ENCODE measurements at regions not wholly inside any gene's neighbourhood (a gene's known extent, or its start where the extent isn't known, plus 50 kb on each side); places are given as distances from the start of the nearest gene placed in this dataset.

GRCh38 chr7:130996833-130997231 is 262.8 kb upstream of the KLF14 start:
- Mint-ChIP-seq H3K27ac (peak overlapping the region; percentile 85), H3K4me1 (peaks cover 42 to 68% of the 10 kb centered on the region in 2 donors), H3K36me3 (peaks cover 16 to 33% of the 10 kb centered on the region in 2 donors), H3K27me3 (no peaks in the 10 kb centered on the region), H3K9me3 (no peaks in the 10 kb centered on the region), H3K4me3 (peak overlapping the region; percentile 20 to 47)
- peak; percentile 75 to 78 for ATAC-seq (replicated peaks)
- DNase-seq, result no peak

- no peak for DNase-seq
- peak overlapping the region; percentile 40 to 49 for H3K4me3 Mint-ChIP-seq
- peaks cover 41 to 66% of the 10 kb centered on the region in 2 donors for H3K4me1 Mint-ChIP-seq
- H3K27me3 Mint-ChIP-seq, result no peaks in the 10 kb centered on the region
- peak; percentile 40 to 50 for ATAC-seq (replicated peaks)
- H3K27ac Mint-ChIP-seq, result peak overlapping the region; percentile 96
- H3K36me3 Mint-ChIP-seq, result peaks cover 12 to 35% of the 10 kb centered on the region in 2 donors
- H3K9me3 Mint-ChIP-seq, result no peaks in the 10 kb centered on the region
Observed at GRCh38 chr7:130998993-130999602, 265.1 kb upstream of the KLF14 start.

GRCh38 chr7:130999926-131000325 is 265.9 kb upstream of the KLF14 start:
- ATAC-seq (replicated peaks), result no peak
- Mint-ChIP-seq H3K4me1 (peaks cover 40 to 66% of the 10 kb centered on the region in 2 donors), H3K27me3 (no peaks in the 10 kb centered on the region), H3K27ac (no peak overlapping the region), H3K9me3 (no peaks in the 10 kb centered on the region), H3K4me3 (no peak overlapping the region), H3K36me3 (peaks cover 16 to 37% of the 10 kb centered on the region in 2 donors)
- no peak for DNase-seq

- H3K9me3 Mint-ChIP-seq, result peaks cover 0 to 3% of the 10 kb centered on the region in 2 donors
- peaks cover 19 to 42% of the 10 kb centered on the region in 2 donors for H3K36me3 Mint-ChIP-seq
- ATAC-seq (replicated peaks) (no peak), DNase-seq (no peak)
- H3K27me3 Mint-ChIP-seq, result no peaks in the 10 kb centered on the region
- no peak overlapping the region for H3K27ac Mint-ChIP-seq
- peaks cover 41 to 66% of the 10 kb centered on the region in 2 donors for H3K4me1 Mint-ChIP-seq
- H3K4me3 Mint-ChIP-seq, result no peak overlapping the region
Observed at GRCh38 chr7:131000389-131000788, 266.4 kb upstream of the KLF14 start.

GRCh38 chr7:131000873-131001272 is 266.9 kb upstream of the KLF14 start:
- Mint-ChIP-seq H3K4me1 (peaks cover 42 to 66% of the 10 kb centered on the region in 2 donors), H3K36me3 (peaks cover 22 to 46% of the 10 kb centered on the region in 2 donors), H3K4me3 (no peak overlapping the region), H3K27me3 (no peaks in the 10 kb centered on the region), H3K27ac (peak overlapping the region; percentile 42), H3K9me3 (peaks cover 0 to 5% of the 10 kb centered on the region in 2 donors)
- DNase-seq (no peak), ATAC-seq (replicated peaks) (no peak)

GRCh38 chr7:131002600-131002999 is 268.6 kb upstream of the KLF14 start:
- H3K4me3 Mint-ChIP-seq, result no peak overlapping the region
- no peaks in the 10 kb centered on the region for H3K27me3 Mint-ChIP-seq
- DNase-seq (no peak), ATAC-seq (replicated peaks) (no peak)
- H3K4me1 Mint-ChIP-seq, result peaks cover 38 to 64% of the 10 kb centered on the region in 2 donors
- H3K9me3 Mint-ChIP-seq, result peaks cover 0 to 5% of the 10 kb centered on the region in 2 donors
- peaks cover 20 to 40% of the 10 kb centered on the region in 2 donors for H3K36me3 Mint-ChIP-seq
- no peak overlapping the region for H3K27ac Mint-ChIP-seq

- peaks cover 0 to 5% of the 10 kb centered on the region in 2 donors for H3K9me3 Mint-ChIP-seq
- no peak overlapping the region for H3K4me3 Mint-ChIP-seq
- H3K36me3 Mint-ChIP-seq, result peaks cover 17 to 35% of the 10 kb centered on the region in 2 donors
- DNase-seq (no peak), ATAC-seq (replicated peaks) (no peak)
- H3K27ac Mint-ChIP-seq, result peak overlapping the region; percentile 59
- no peaks in the 10 kb centered on the region for H3K27me3 Mint-ChIP-seq
- H3K4me1 Mint-ChIP-seq, result peaks cover 37 to 65% of the 10 kb centered on the region in 2 donors
Observed at GRCh38 chr7:131003634-131004033, 269.6 kb upstream of the KLF14 start.

GRCh38 chr7:131004371-131004770 is 270.4 kb upstream of the KLF14 start:
- H3K27ac Mint-ChIP-seq, result peak overlapping the region; percentile 85
- ATAC-seq (replicated peaks), result peak; percentile 86 to 90

GRCh38 chr7:131007439-131008330 is 273.7 kb upstream of the KLF14 start:
- peaks cover 1 to 8% of the 10 kb centered on the region in 2 donors for H3K9me3 Mint-ChIP-seq
- ATAC-seq (replicated peaks) (peak in 1 of 2 donors; percentile 22), DNase-seq (no peak)
- peak overlapping the region; percentile 58 to 80 for H3K4me3 Mint-ChIP-seq
- peaks cover 62 to 88% of the 10 kb centered on the region in 2 donors for H3K4me1 Mint-ChIP-seq
- H3K36me3 Mint-ChIP-seq, result peaks cover 17 to 32% of the 10 kb centered on the region in 2 donors
- no peaks in the 10 kb centered on the region for H3K27me3 Mint-ChIP-seq
- peak overlapping the region; percentile 99 for H3K27ac Mint-ChIP-seq

More at GRCh38 chr7:131004371-131004770, 270.4 kb upstream of the KLF14 start:
- H3K27me3 Mint-ChIP-seq, result no peaks in the 10 kb centered on the region
- H3K4me1 Mint-ChIP-seq, result peaks cover 38 to 65% of the 10 kb centered on the region in 2 donors
- no peak for DNase-seq
- peaks cover 15 to 31% of the 10 kb centered on the region in 2 donors for H3K36me3 Mint-ChIP-seq
- H3K4me3 Mint-ChIP-seq, result no peak overlapping the region
- H3K9me3 Mint-ChIP-seq, result peaks cover 0 to 5% of the 10 kb centered on the region in 2 donors

- DNase-seq (no peak), ATAC-seq (replicated peaks) (peak in 1 of 2 donors; percentile 22)
- Mint-ChIP-seq H3K9me3 (peaks cover 1 to 8% of the 10 kb centered on the region in 2 donors), H3K27me3 (no peaks in the 10 kb centered on the region), H3K36me3 (peaks cover 22 to 29% of the 10 kb centered on the region in 2 donors), H3K4me1 (peaks cover 65 to 95% of the 10 kb centered on the region in 2 donors), H3K27ac (peak overlapping the region; percentile 97), H3K4me3 (peak overlapping the region in 1 of 2 donors; percentile 40)
Observed at GRCh38 chr7:131008840-131009711, 275.1 kb upstream of the KLF14 start.

- ATAC-seq (replicated peaks) (no peak), DNase-seq (no peak)
- Mint-ChIP-seq H3K4me3 (peak overlapping the region; percentile 70 to 84), H3K27me3 (no peaks in the 10 kb centered on the region), H3K4me1 (peaks cover 60 to 91% of the 10 kb centered on the region in 2 donors), H3K36me3 (peaks cover 16 to 25% of the 10 kb centered on the region in 2 donors), H3K9me3 (peaks cover 1 to 7% of the 10 kb centered on the region in 2 donors), H3K27ac (peak overlapping the region; percentile 97)
Observed at GRCh38 chr7:131010029-131010716, 276.2 kb upstream of the KLF14 start.

GRCh38 chr7:131010717-131011431 is 276.9 kb upstream of the KLF14 start:
- H3K4me1 Mint-ChIP-seq, result peaks cover 60 to 89% of the 10 kb centered on the region in 2 donors
- no peak for DNase-seq
- peaks cover 12 to 19% of the 10 kb centered on the region in 2 donors for H3K36me3 Mint-ChIP-seq
- peak overlapping the region; percentile 70 to 84 for H3K4me3 Mint-ChIP-seq
- H3K27me3 Mint-ChIP-seq, result no peaks in the 10 kb centered on the region
- H3K9me3 Mint-ChIP-seq, result peaks cover 1 to 3% of the 10 kb centered on the region in 2 donors
- peak overlapping the region; percentile 97 for H3K27ac Mint-ChIP-seq
- peak; percentile 88 to 89 for ATAC-seq (replicated peaks)

- H3K27me3 Mint-ChIP-seq, result no peaks in the 10 kb centered on the region
- H3K4me3 Mint-ChIP-seq, result peak overlapping the region; percentile 70 to 84
- no peak for DNase-seq
- peak overlapping the region; percentile 97 for H3K27ac Mint-ChIP-seq
- peaks cover 16% of the 10 kb centered on the region in 2 donors for H3K36me3 Mint-ChIP-seq
- ATAC-seq (replicated peaks), result peak; percentile 34 to 38
- peaks cover 1 to 3% of the 10 kb centered on the region in 2 donors for H3K9me3 Mint-ChIP-seq
- H3K4me1 Mint-ChIP-seq, result peaks cover 62 to 86% of the 10 kb centered on the region in 2 donors
Observed at GRCh38 chr7:131011432-131011742, 277.4 kb upstream of the KLF14 start.

Measured in stimulated activated naive B cell treated with anti-CD40 and anti-IgM and Interleukin-4, amounts not matched to agents 10 μg/mL and 1 μg/mL and 100 μg/mL, for 72 hours (primary cell).